ENCODE measurements at regions not wholly inside any gene's neighbourhood (a gene's known extent, or its start where the extent isn't known, plus 50 kb on each side); places are given as distances from the start of the nearest gene placed in this dataset.

GRCh38 chr3:17954801-17955200, 212.4 kb upstream of the TBC1D5 start:
- Histone ChIP-seq H3K9me3 (ENCODE audit: low read length) (peaks cover 15% of the 10 kb centered on the region), H3K36me3 (ENCODE audit: insufficient read depth, low read length) (no peaks in the 10 kb centered on the region), H4K20me1 (ENCODE audit: insufficient read depth, low read length) (no peaks in the 10 kb centered on the region), H3K27ac (ENCODE audit: low read depth, low read length, poor library complexity, severe bottlenecking) (no peak overlapping the region), H3K79me2 (ENCODE audit: insufficient read depth, low read depth, low read length) (no peaks in the 10 kb centered on the region), H3K9me2 (ENCODE audit: insufficient read depth, low read length) (no peaks in the 10 kb centered on the region), H3K4me3 (ENCODE audit: low read depth, low read length, poor library complexity, severe bottlenecking) (no peak overlapping the region), H3K4me2 (ENCODE audit: low read length) (no peak overlapping the region), H2AFZ (ENCODE audit: low read length) (no peak overlapping the region), H3K4me1 (ENCODE audit: insufficient read depth, low read length, poor library complexity, severe bottlenecking) (no peaks in the 10 kb centered on the region)
- no TSS peak for BruUV-seq (replicated peaks)
- intact Hi-C loops (cut with micrococcal nuclease; ENCODE audit: unreplicated experiment), result no loop called here
- TF ChIP-seq CTCF (conservative IDR thresholded peaks at IDR 0.05; ENCODE audit: low read length) (no peak), EZH2phosphoT487 (IDR thresholded peaks at IDR 0.05; ENCODE audit: borderline replicate concordance, low read depth, low read length) (no peak)
- DNase-seq (ENCODE audit: low spot score), result no peak
- ChIA-PET POLR2A (no interaction called here), CTCF (ENCODE audit: unreplicated experiment) (no interaction called here)

- intact Hi-C loops (cut with micrococcal nuclease; ENCODE audit: unreplicated experiment), result no loop called here
- POLR2A ChIA-PET, result interaction anchor here (0.6 to 0.7 kb wide), 2 partner anchors 72 to 135 kb away, joined by 3 to 4 read pairs; no protein-coding TSS in a partner anchor
- no peak overlapping the region for H3K4me2 ChIP-seq (ENCODE audit: low read length)
- no peaks in the 10 kb centered on the region for H3K36me3 ChIP-seq (ENCODE audit: insufficient read depth, low read length)
- H3K4me3 ChIP-seq (ENCODE audit: low read depth, low read length, poor library complexity, severe bottlenecking), result no peak overlapping the region
- no peak for DNase-seq (ENCODE audit: low spot score)
- H3K79me2 ChIP-seq (ENCODE audit: insufficient read depth, low read depth, low read length), result no peaks in the 10 kb centered on the region
- peaks cover 15% of the 10 kb centered on the region for H3K9me3 ChIP-seq (ENCODE audit: low read length)
- TF ChIP-seq EZH2phosphoT487 (IDR thresholded peaks at IDR 0.05; ENCODE audit: borderline replicate concordance, low read depth, low read length), result no peak
- TF ChIP-seq CTCF (conservative IDR thresholded peaks at IDR 0.05; ENCODE audit: low read length), result no peak
- no peaks in the 10 kb centered on the region for H4K20me1 ChIP-seq (ENCODE audit: insufficient read depth, low read length)
- H2AFZ ChIP-seq (ENCODE audit: low read length), result no peak overlapping the region
- BruUV-seq (replicated peaks), result no TSS peak
- H3K27ac ChIP-seq (ENCODE audit: low read depth, low read length, poor library complexity, severe bottlenecking), result no peak overlapping the region
- no peaks in the 10 kb centered on the region for H3K9me2 ChIP-seq (ENCODE audit: insufficient read depth, low read length)
- CTCF ChIA-PET (ENCODE audit: unreplicated experiment), result no interaction called here
- no peaks in the 10 kb centered on the region for H3K4me1 ChIP-seq (ENCODE audit: insufficient read depth, low read length, poor library complexity, severe bottlenecking)
Measured at GRCh38 chr3:17951241-17951640, 208.8 kb upstream of the TBC1D5 start.

- Histone ChIP-seq H2AFZ (ENCODE audit: low read length) (peak overlapping the region; percentile 47), H3K4me2 (ENCODE audit: low read length) (no peak overlapping the region), H3K4me3 (ENCODE audit: low read depth, low read length, poor library complexity, severe bottlenecking) (no peak overlapping the region), H3K9me2 (ENCODE audit: insufficient read depth, low read length) (no peaks in the 10 kb centered on the region), H3K36me3 (ENCODE audit: insufficient read depth, low read length) (no peaks in the 10 kb centered on the region), H3K27ac (ENCODE audit: low read depth, low read length, poor library complexity, severe bottlenecking) (no peak overlapping the region), H3K79me2 (ENCODE audit: insufficient read depth, low read depth, low read length) (no peaks in the 10 kb centered on the region), H4K20me1 (ENCODE audit: insufficient read depth, low read length) (no peaks in the 10 kb centered on the region), H3K4me1 (ENCODE audit: insufficient read depth, low read length, poor library complexity, severe bottlenecking) (no peaks in the 10 kb centered on the region), H3K9me3 (ENCODE audit: low read length) (peaks cover 15% of the 10 kb centered on the region)
- ChIA-PET POLR2A (interaction anchor here (0.6 to 1.3 kb wide), 2 partner anchors 12 to 29 kb away, joined by 3 read pairs; no protein-coding TSS in a partner anchor), CTCF (ENCODE audit: unreplicated experiment) (no interaction called here)
- peak; percentile 16 for DNase-seq (ENCODE audit: low spot score)
- intact Hi-C loops (cut with micrococcal nuclease; ENCODE audit: unreplicated experiment), result no loop called here
- no peak for TF ChIP-seq EZH2phosphoT487 (IDR thresholded peaks at IDR 0.05; ENCODE audit: borderline replicate concordance, low read depth, low read length)
- TF ChIP-seq CTCF (conservative IDR thresholded peaks at IDR 0.05; ENCODE audit: low read length), result no peak
- no TSS peak for BruUV-seq (replicated peaks)
Measured at GRCh38 chr3:17949101-17949500, 206.7 kb upstream of the TBC1D5 start.
